IMR-90 (cell line): ENCODE measurements at regions not wholly inside any gene's neighbourhood (a gene's known extent, or its start where the extent isn't known, plus 50 kb on each side); places are given as distances from the start of the nearest gene placed in this dataset.

Source experiments
- ATAC-seq: fragments of 200-7000 bp; cut with Tn5 transposase; 2 replicates; pipeline ENCODE4 v1.9.1; 2020; ENCODE audit warnings: low read depth, mild to moderate bottlenecking, moderate library complexity
- BruUV-seq: library from RNA; stranded (reverse); fragments of 400-500 nt; replicated peaks from 2 replicates; lab custom pipeline; 2021; lab: Mats Ljungman, UMichigan
- CTCF ChIA-PET: fragments of 300-600 bp; formaldehyde crosslinking; extraction: SDS; loops from one replicate; lab custom pipeline; 2021; ENCODE audit warnings: antibody characterized with exemption; lab: Yijun Ruan, JAX
- POLR2A ChIA-PET: fragments of 300-600 bp; sonication (Branson Sonifier 250); formaldehyde crosslinking; loops from one replicate; lab custom pipeline; 2022; ENCODE audit warnings: antibody characterized with exemption; ENCODE audit not compliant: unreplicated experiment; lab: Charles Lee
- DNase-seq: peaks from one replicate; pipeline ENCODE4 v3.0.0; 2013
- H2AFZ ChIP-seq: replicated peaks from 2 replicates; pipeline ENCODE3; 2013; ENCODE audit warnings: low read length, mild to moderate bottlenecking; ENCODE audit not compliant: poor library complexity
- H2AK5ac ChIP-seq: 2 replicates; pipeline ENCODE4 v1.6.1; 2013; ENCODE audit warnings: low read depth, low read length, inconsistent platforms
- H2AK9ac ChIP-seq: replicated peaks from 2 replicates; pipeline ENCODE3; 2013; ENCODE audit warnings: mild to moderate bottlenecking, low read depth, low read length, moderate library complexity; ENCODE audit not compliant: poor library complexity
- H2BK120ac ChIP-seq: 2 replicates; pipeline ENCODE4 v1.6.1; 2013; ENCODE audit warnings: low read depth, low read length, inconsistent platforms
- H2BK15ac ChIP-seq: 3 replicates; pipeline ENCODE4 v1.6.1; 2013; ENCODE audit warnings: low read depth, low read length, inconsistent platforms
- H2BK20ac ChIP-seq: 2 replicates; pipeline ENCODE4 v1.6.1; 2013; ENCODE audit warnings: low read depth, mild to moderate bottlenecking, inconsistent platforms, low read length, moderate library complexity
- H2BK5ac ChIP-seq: 2 replicates; pipeline ENCODE4 v1.6.1; 2013; ENCODE audit warnings: mild to moderate bottlenecking, low read depth, low read length, inconsistent platforms; ENCODE audit not compliant: poor library complexity, severe bottlenecking
- H3K14ac ChIP-seq: replicated peaks from 2 replicates; pipeline ENCODE4 v1.6.1; 2013; ENCODE audit warnings: low read depth, low read length, inconsistent platforms
- H3K18ac ChIP-seq: 2 replicates; pipeline ENCODE4 v1.6.1; 2013; ENCODE audit warnings: low read depth, low read length, control low read depth
- H3K23ac ChIP-seq: 2 replicates; pipeline ENCODE4 v1.6.1; 2013; ENCODE audit warnings: low read depth, low read length, inconsistent platforms
- H3K27ac ChIP-seq: 2 replicates; pipeline ENCODE4 v1.5.1; 2013; ENCODE audit warnings: mild to moderate bottlenecking, control low read depth, low read length; ENCODE audit not compliant: insufficient read depth
- H3K27me3 ChIP-seq: 2 replicates; pipeline ENCODE4 v1.6.1; 2013; ENCODE audit warnings: low read length; ENCODE audit not compliant: control insufficient read depth, insufficient read depth
- H3K36me3 ChIP-seq: 2 replicates; pipeline ENCODE4 v1.6.1; 2013; ENCODE audit warnings: low read length, mixed read lengths; ENCODE audit not compliant: control insufficient read depth, insufficient read depth
- H3K4ac ChIP-seq: 2 replicates; pipeline ENCODE4 v1.6.1; 2013; ENCODE audit warnings: low read depth, low read length, inconsistent platforms
- H3K4me1 ChIP-seq: 2 replicates; pipeline ENCODE4 v1.6.1; 2013; ENCODE audit warnings: low read length, mixed read lengths; ENCODE audit not compliant: control insufficient read depth, insufficient read depth
- H3K4me2 ChIP-seq: 2 replicates; pipeline ENCODE4 v1.6.1; 2013; ENCODE audit warnings: low read depth, mild to moderate bottlenecking, control low read depth, low read length, moderate library complexity
- H3K4me3 ChIP-seq: 2 replicates; pipeline ENCODE4 v1.5.1; 2013; ENCODE audit warnings: low read depth, mild to moderate bottlenecking, control low read depth, low read length, moderate library complexity; ENCODE audit not compliant: insufficient read depth
- H3K56ac ChIP-seq: 2 replicates; pipeline ENCODE4 v1.6.1; 2013; ENCODE audit warnings: low read length, inconsistent platforms; ENCODE audit not compliant: insufficient read depth; ENCODE audit errors: extremely low read depth
- H3K79me1 ChIP-seq, 2 experiments: 2 replicates each; pipeline ENCODE4 v1.6.1; 2013; ENCODE audit warnings: low read length in 2 of 2, inconsistent platforms in 1 of 2, low read depth in 1 of 2
- H3K9ac ChIP-seq: 2 replicates; pipeline ENCODE4 v1.6.1; 2013; ENCODE audit warnings: low read depth, low read length, control low read depth
- H3K9me1 ChIP-seq: 2 replicates; pipeline ENCODE4 v1.6.1; 2013; ENCODE audit warnings: low read length, inconsistent platforms; ENCODE audit not compliant: insufficient read depth
- H3K9me3 ChIP-seq: 2 replicates; pipeline ENCODE4 v1.6.1; 2013; ENCODE audit warnings: low read length; ENCODE audit not compliant: control insufficient read depth, insufficient read depth
- H4K20me1 ChIP-seq: 2 replicates; pipeline ENCODE4 v1.6.1; 2013; ENCODE audit warnings: low read length, inconsistent platforms; ENCODE audit not compliant: insufficient read depth
- H4K5ac ChIP-seq: 2 replicates; pipeline ENCODE4 v1.6.1; 2013; ENCODE audit warnings: mild to moderate bottlenecking, low read depth, low read length, control low read depth
- H4K8ac ChIP-seq, 2 experiments: 2 replicates each; pipeline ENCODE4 v1.6.1; 2013; ENCODE audit warnings: low read depth in 2 of 2, low read length in 2 of 2, control low read depth in 1 of 2, inconsistent platforms in 1 of 2
- H4K91ac ChIP-seq: 2 replicates; pipeline ENCODE4 v1.6.1; 2013; ENCODE audit warnings: low read depth, low read length, inconsistent platforms; ENCODE audit not compliant: insufficient read depth
- BHLHE40 ChIP-seq: fragments of 150-350 bp; IDR thresholded peaks from 2 replicates; pipeline ENCODE4 v1.6.1; 2016; ENCODE audit warnings: mild to moderate bottlenecking, low read depth, low read length
- CEBPB ChIP-seq: IDR thresholded peaks from 2 replicates; pipeline ENCODE4 v1.6.1; 2012; ENCODE audit warnings: low read depth, low read length, improper control_type of control experiment
- CHD1 ChIP-seq: IDR thresholded peaks from 2 replicates; pipeline ENCODE4 v1.6.1; 2012; ENCODE audit warnings: low read depth, low read length, improper control_type of control experiment
- CTCF ChIP-seq: conservative IDR thresholded peaks from 2 replicates; pipeline ENCODE4 v1.5.1; 2012; ENCODE audit warnings: mild to moderate bottlenecking, low read depth, low read length, improper control_type of control experiment
- MAFK ChIP-seq: IDR thresholded peaks from 2 replicates; pipeline ENCODE4 v1.6.1; 2012; ENCODE audit warnings: low read depth, low read length, improper control_type of control experiment
- MAZ ChIP-seq: IDR thresholded peaks from 2 replicates; pipeline ENCODE4 v1.6.1; 2012; ENCODE audit warnings: low read depth, mild to moderate bottlenecking, low read length, improper control_type of control experiment, moderate library complexity, borderline replicate concordance
- MXI1 ChIP-seq: IDR thresholded peaks from 2 replicates; pipeline ENCODE4 v1.6.1; 2012; ENCODE audit warnings: low read depth, mild to moderate bottlenecking, low read length, moderate library complexity, borderline replicate concordance
- NFE2L2 ChIP-seq: fragments of 150-350 bp; IDR thresholded peaks from 2 replicates; pipeline ENCODE4 v1.6.1; 2016; ENCODE audit warnings: low read depth, mild to moderate bottlenecking, low read length
- POLR2A ChIP-seq: IDR thresholded peaks from 2 replicates; pipeline ENCODE4 v1.6.1; 2012; ENCODE audit warnings: mild to moderate bottlenecking, low read depth, low read length
- RAD21 ChIP-seq: IDR thresholded peaks from 2 replicates; pipeline ENCODE4 v1.6.1; 2012; ENCODE audit warnings: low read length, improper control_type of control experiment
- RCOR1 ChIP-seq: IDR thresholded peaks from 2 replicates; pipeline ENCODE4 v1.6.1; 2012; ENCODE audit warnings: mild to moderate bottlenecking, low read length, improper control_type of control experiment; ENCODE audit not compliant: insufficient replicate concordance
- USF2 ChIP-seq: fragments of 150-350 bp; IDR thresholded peaks from 2 replicates; pipeline ENCODE4 v1.6.1; 2017; ENCODE audit warnings: mild to moderate bottlenecking, antibody characterized with exemption, low read length, low read depth
- WGBS, 2 experiments: methylation state at CpG; one replicate each; pipeline versions ENCODE4 v1.1.5 to v1.1.7; 2013; ENCODE audit warnings: missing lambda C conversion rate in 2 of 2; ENCODE audit not compliant: insufficient read length in 1 of 2; ENCODE audit errors: extremely low coverage in 2 of 2; 5-methylcytosine and 5-hydroxymethylcytosine counted together
- dilution Hi-C: fragments of 300-500 bp; cut with HindIII; formaldehyde crosslinking; loops from one replicate; pipeline ENCODE4 v1.14.3; 2018; ENCODE audit warnings: low sequenced_read_pairs; ENCODE audit not compliant: unreplicated experiment
- in situ Hi-C: fragments of 300-500 bp; cut with MboI; formaldehyde crosslinking; loops from 3 replicates; pipeline ENCODE4 v1.14.3; 2019; ENCODE audit warnings: low sequenced_read_pairs, inconsistent platforms, mixed read lengths
- intact Hi-C: fragments of 100-400 bp; cut with micrococcal nuclease; formaldehyde crosslinking; loops from 2 replicates; pipeline ENCODE4 v1.10.0; 2022

- Histone ChIP-seq H3K4ac (no peak overlapping the region), H4K91ac (no peak overlapping the region), H4K5ac (no peak overlapping the region), H3K9me1 (no peaks in the 10 kb centered on the region), H3K36me3 (no peaks in the 10 kb centered on the region), H4K20me1 (no peaks in the 10 kb centered on the region), H2BK120ac (no peak overlapping the region), H3K27me3 (no peaks in the 10 kb centered on the region), H2AFZ (no peak overlapping the region), H3K23ac (no peak overlapping the region), H2BK15ac (no peak overlapping the region), H3K4me3 (no peak overlapping the region), H3K9ac (no peak overlapping the region), H2AK9ac (no peak overlapping the region), H3K18ac (no peak overlapping the region), H3K4me1 (no peaks in the 10 kb centered on the region), H3K9me3 (no peaks in the 10 kb centered on the region; the same call in none of the 2 replicates), H3K14ac (no peak overlapping the region), H3K79me1 (no peaks in the 10 kb centered on the region), H2BK20ac (no peak overlapping the region), H3K4me2 (no peak overlapping the region), H3K56ac (no peak overlapping the region), H2BK5ac (no peak overlapping the region), H4K8ac (no peak overlapping the region), H3K27ac (no peak overlapping the region), H2AK5ac (no peak overlapping the region)
- TF ChIP-seq CHD1 = no peak
- TF ChIP-seq RCOR1 = no peak
- no peak for TF ChIP-seq NFE2L2
- TF ChIP-seq CEBPB = no peak
- no peak for TF ChIP-seq USF2
- no peak for TF ChIP-seq MAZ
- TF ChIP-seq CTCF = no peak
- no peak for TF ChIP-seq RAD21
- no peak for TF ChIP-seq MXI1
- TF ChIP-seq POLR2A = no peak
- no peak for TF ChIP-seq MAFK
- TF ChIP-seq BHLHE40 = no peak
- CTCF ChIA-PET = interaction anchor here (0.7 kb wide), 1 partner anchor 623 kb away, joined by 7 read pairs; no protein-coding TSS in a partner anchor
- DNase-seq = no peak
- intact Hi-C loops (no loop called here), in situ Hi-C loops (no loop called here), dilution Hi-C loops (no loop called here)
- ATAC-seq = no peak
- no TSS peak for BruUV-seq
- POLR2A ChIA-PET = no interaction called here
- WGBS, 2 experiments = 100% methylated on average over 1 of the region's 6 CpGs; no CpG with 5 or more reads in 1 of the 2 experiments
Measured at GRCh38 chr9:118156846-118157245, 452.6 kb downstream of the TLR4 start.
